ENCODE measurements at regions not wholly inside any gene's neighbourhood (a gene's known extent, or its start where the extent isn't known, plus 50 kb on each side); places are given as distances from the start of the nearest gene placed in this dataset.

DNA sequence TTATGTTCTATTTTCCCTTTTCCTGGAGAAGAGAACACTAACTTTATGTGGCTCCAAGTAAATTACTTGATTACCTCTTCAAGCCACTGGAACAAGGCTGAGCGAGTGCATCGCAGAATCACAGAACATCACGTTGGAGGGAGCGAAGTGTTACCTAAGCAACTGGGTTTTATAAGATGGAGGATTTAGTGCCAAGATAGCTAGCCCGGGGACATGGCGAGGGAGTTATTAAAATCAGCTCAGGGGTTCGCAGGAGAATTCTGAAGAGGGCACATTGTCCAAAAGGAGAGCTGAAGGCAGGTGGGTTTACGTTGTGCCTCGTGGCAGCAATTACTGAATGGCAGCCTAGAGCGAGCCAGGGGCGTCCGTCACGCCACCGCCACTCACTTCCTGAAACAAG lies 563.2 kb upstream of the ADAMTS16 start:
- no peak for TF ChIP-seq TAF1 (IDR thresholded peaks at IDR 0.05; ENCODE audit: low read depth)
- no peak for TF ChIP-seq EGR1 (IDR thresholded peaks at IDR 0.05)
- no peak for TF ChIP-seq YY1 (IDR thresholded peaks at IDR 0.05; ENCODE audit: low read depth)
- TF ChIP-seq, protein P1, sequence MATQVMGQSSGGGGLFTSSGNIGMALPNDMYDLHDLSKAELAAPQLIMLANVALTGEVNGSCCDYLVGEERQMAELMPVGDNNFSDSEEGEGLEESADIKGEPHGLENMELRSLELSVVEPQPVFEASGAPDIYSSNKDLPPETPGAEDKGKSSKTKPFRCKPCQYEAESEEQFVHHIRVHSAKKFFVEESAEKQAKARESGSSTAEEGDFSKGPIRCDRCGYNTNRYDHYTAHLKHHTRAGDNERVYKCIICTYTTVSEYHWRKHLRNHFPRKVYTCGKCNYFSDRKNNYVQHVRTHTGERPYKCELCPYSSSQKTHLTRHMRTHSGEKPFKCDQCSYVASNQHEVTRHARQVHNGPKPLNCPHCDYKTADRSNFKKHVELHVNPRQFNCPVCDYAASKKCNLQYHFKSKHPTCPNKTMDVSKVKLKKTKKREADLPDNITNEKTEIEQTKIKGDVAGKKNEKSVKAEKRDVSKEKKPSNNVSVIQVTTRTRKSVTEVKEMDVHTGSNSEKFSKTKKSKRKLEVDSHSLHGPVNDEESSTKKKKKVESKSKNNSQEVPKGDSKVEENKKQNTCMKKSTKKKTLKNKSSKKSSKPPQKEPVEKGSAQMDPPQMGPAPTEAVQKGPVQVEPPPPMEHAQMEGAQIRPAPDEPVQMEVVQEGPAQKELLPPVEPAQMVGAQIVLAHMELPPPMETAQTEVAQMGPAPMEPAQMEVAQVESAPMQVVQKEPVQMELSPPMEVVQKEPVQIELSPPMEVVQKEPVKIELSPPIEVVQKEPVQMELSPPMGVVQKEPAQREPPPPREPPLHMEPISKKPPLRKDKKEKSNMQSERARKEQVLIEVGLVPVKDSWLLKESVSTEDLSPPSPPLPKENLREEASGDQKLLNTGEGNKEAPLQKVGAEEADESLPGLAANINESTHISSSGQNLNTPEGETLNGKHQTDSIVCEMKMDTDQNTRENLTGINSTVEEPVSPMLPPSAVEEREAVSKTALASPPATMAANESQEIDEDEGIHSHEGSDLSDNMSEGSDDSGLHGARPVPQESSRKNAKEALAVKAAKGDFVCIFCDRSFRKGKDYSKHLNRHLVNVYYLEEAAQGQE (IDR thresholded peaks at IDR 0.05; ENCODE audit: low read depth), result no peak
- TF ChIP-seq NFIC (IDR thresholded peaks at IDR 0.05), result no peak
- no peak for TF ChIP-seq ZBTB7A (IDR thresholded peaks at IDR 0.05; ENCODE audit: low read depth)
- TF ChIP-seq CREB1 (IDR thresholded peaks at IDR 0.05; ENCODE audit: low read depth), result no peak
- no peak for TF ChIP-seq RAD21 (IDR thresholded peaks at IDR 0.05; ENCODE audit: low read depth)
- no peak for TF ChIP-seq CEBPB (IDR thresholded peaks at IDR 0.05)
- TF ChIP-seq, protein P2, sequence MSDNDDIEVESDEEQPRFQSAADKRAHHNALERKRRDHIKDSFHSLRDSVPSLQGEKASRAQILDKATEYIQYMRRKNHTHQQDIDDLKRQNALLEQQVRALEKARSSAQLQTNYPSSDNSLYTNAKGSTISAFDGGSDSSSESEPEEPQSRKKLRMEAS (IDR thresholded peaks at IDR 0.05), result no peak
- TF ChIP-seq EP300 (IDR thresholded peaks at IDR 0.05; ENCODE audit: borderline replicate concordance), result no peak
- no peak for TF ChIP-seq FOXM1 (IDR thresholded peaks at IDR 0.05; ENCODE audit: borderline replicate concordance, low read depth)
- no peak for TF ChIP-seq TEAD4 (IDR thresholded peaks at IDR 0.05)
- TF ChIP-seq TCF12 (IDR thresholded peaks at IDR 0.05; ENCODE audit: low read depth), result no peak
- TF ChIP-seq, protein P3, sequence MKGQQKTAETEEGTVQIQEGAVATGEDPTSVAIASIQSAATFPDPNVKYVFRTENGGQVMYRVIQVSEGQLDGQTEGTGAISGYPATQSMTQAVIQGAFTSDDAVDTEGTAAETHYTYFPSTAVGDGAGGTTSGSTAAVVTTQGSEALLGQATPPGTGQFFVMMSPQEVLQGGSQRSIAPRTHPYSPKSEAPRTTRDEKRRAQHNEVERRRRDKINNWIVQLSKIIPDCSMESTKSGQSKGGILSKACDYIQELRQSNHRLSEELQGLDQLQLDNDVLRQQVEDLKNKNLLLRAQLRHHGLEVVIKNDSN (IDR thresholded peaks at IDR 0.05), result no peak

DNA sequence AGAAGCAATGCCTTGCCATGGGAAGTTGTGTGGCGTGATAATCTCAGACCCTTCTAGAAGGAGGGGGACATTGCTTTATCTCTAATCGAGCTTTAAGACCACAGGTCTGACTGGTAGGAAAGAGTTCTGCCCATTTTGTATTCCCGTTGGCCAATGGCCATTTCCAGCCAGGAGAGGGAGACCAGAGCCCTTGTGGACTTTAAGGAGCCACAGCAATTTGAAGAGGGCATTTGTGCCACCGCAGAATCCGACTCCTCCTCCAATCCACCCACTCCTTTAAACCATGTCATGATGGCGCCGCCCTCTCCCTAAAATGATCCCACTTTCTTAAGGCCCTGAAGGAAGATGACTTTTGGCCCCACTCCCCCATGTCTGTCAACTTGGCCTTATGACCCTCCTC lies 560.5 kb upstream of the ADAMTS16 start:
- no peak for TF ChIP-seq NFIC (IDR thresholded peaks at IDR 0.05)
- no peak for TF ChIP-seq CREB1 (IDR thresholded peaks at IDR 0.05; ENCODE audit: low read depth)
- no peak for TF ChIP-seq CEBPB (IDR thresholded peaks at IDR 0.05)
- TF ChIP-seq, protein P3 (IDR thresholded peaks at IDR 0.05), result no peak
- TF ChIP-seq EP300 (IDR thresholded peaks at IDR 0.05; ENCODE audit: borderline replicate concordance), result no peak
- TF ChIP-seq TCF12 (IDR thresholded peaks at IDR 0.05; ENCODE audit: low read depth), result no peak
- TF ChIP-seq FOXM1 (IDR thresholded peaks at IDR 0.05; ENCODE audit: borderline replicate concordance, low read depth), result no peak
- no peak for TF ChIP-seq RAD21 (IDR thresholded peaks at IDR 0.05; ENCODE audit: low read depth)
- TF ChIP-seq TAF1 (IDR thresholded peaks at IDR 0.05; ENCODE audit: low read depth), result no peak

DNA sequence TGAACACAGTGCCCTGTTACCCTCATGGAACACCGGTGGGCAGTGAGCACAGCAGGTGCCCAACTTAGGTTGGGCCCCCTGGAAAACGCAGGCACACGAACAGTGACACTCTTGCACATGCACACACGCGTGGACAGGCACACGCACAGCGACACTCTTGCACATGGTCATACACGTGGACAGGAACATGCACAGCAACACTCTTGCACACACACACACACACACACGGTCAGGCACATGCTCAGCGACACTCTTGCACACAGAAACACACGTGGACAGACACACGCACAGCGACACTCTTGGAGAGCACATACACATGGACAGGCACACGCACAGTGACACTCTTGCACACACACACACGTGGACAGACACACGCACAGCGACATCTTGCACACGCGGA lies 559.4 kb upstream of the ADAMTS16 start:
- TF ChIP-seq RAD21 (IDR thresholded peaks at IDR 0.05; ENCODE audit: low read depth), result no peak
- TF ChIP-seq, protein P3 (IDR thresholded peaks at IDR 0.05), result no peak
- TF ChIP-seq FOXM1 (IDR thresholded peaks at IDR 0.05; ENCODE audit: borderline replicate concordance, low read depth), result no peak
- no peak for TF ChIP-seq EP300 (IDR thresholded peaks at IDR 0.05; ENCODE audit: borderline replicate concordance)
- TF ChIP-seq TAF1 (IDR thresholded peaks at IDR 0.05; ENCODE audit: low read depth), result no peak
- TF ChIP-seq, protein P2 (IDR thresholded peaks at IDR 0.05), result no peak

DNA sequence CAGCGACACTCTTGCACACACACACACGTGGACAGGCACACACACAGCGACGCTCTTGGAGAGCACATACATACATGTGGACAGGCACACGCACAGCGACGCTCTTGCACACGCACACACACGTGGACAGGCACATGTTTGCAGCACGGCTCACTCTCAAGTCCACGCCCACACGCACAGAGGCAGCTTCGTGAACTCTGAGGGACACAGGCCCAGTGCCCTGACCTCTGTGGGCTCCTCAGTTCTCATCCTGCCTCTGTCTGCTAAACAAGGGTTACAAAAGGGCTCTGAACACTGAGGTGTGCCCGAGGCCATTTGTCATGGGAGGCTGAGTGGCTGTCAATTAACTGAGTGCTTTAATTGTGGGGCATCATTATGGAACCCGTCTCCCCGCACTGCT lies 558.8 kb upstream of the ADAMTS16 start:
- TF ChIP-seq CEBPB (IDR thresholded peaks at IDR 0.05) (no peak), RAD21 (IDR thresholded peaks at IDR 0.05; ENCODE audit: low read depth) (no peak), FOXM1 (IDR thresholded peaks at IDR 0.05; ENCODE audit: borderline replicate concordance, low read depth) (no peak), TCF12 (IDR thresholded peaks at IDR 0.05; ENCODE audit: low read depth) (no peak), EP300 (IDR thresholded peaks at IDR 0.05; ENCODE audit: borderline replicate concordance) (no peak), ZBTB7A (IDR thresholded peaks at IDR 0.05; ENCODE audit: low read depth) (no peak), EGR1 (IDR thresholded peaks at IDR 0.05) (no peak), TAF1 (IDR thresholded peaks at IDR 0.05; ENCODE audit: low read depth) (no peak), TEAD4 (IDR thresholded peaks at IDR 0.05) (no peak), YY1 (IDR thresholded peaks at IDR 0.05; ENCODE audit: low read depth) (no peak), CREB1 (IDR thresholded peaks at IDR 0.05; ENCODE audit: low read depth) (no peak)
- TF ChIP-seq, protein P1 (IDR thresholded peaks at IDR 0.05; ENCODE audit: low read depth), result no peak
- TF ChIP-seq, protein P2 (IDR thresholded peaks at IDR 0.05), result no peak
- TF ChIP-seq, protein P3 (IDR thresholded peaks at IDR 0.05), result no peak

DNA sequence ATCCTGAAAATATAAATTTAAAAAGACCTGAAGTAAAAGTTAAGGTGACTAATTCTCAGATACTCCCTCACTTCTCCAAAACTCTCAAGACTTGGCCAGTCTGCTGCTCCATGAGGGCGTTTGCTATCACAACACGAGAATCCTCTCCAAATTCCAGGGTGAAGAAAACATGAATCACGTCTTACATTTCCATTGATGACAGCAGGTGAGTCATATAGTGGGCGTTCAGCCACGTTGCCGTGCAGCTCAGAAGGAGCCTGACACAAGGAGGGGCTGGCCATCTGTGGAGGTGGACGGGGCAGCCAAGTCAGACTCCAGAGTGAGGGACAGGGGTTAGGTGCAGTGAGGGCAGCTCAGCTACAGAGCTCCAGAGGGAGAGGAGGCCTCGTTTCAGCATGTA lies 555.1 kb upstream of the ADAMTS16 start:
- TF ChIP-seq CEBPB (IDR thresholded peaks at IDR 0.05) (no peak), CREB1 (IDR thresholded peaks at IDR 0.05; ENCODE audit: low read depth) (no peak), ZBTB7A (IDR thresholded peaks at IDR 0.05; ENCODE audit: low read depth) (no peak), FOXM1 (IDR thresholded peaks at IDR 0.05; ENCODE audit: borderline replicate concordance, low read depth) (no peak), EP300 (IDR thresholded peaks at IDR 0.05; ENCODE audit: borderline replicate concordance) (no peak), YY1 (IDR thresholded peaks at IDR 0.05; ENCODE audit: low read depth) (no peak), TAF1 (IDR thresholded peaks at IDR 0.05; ENCODE audit: low read depth) (no peak), RAD21 (IDR thresholded peaks at IDR 0.05; ENCODE audit: low read depth) (no peak), TCF12 (IDR thresholded peaks at IDR 0.05; ENCODE audit: low read depth) (no peak)
- TF ChIP-seq, protein P2 (IDR thresholded peaks at IDR 0.05), result no peak
- TF ChIP-seq, protein P3 (IDR thresholded peaks at IDR 0.05), result no peak

Data from Ishikawa (cell line).